ENCODE measurements at regions not wholly inside any gene's neighbourhood (a gene's known extent, or its start where the extent isn't known, plus 50 kb on each side); places are given as distances from the start of the nearest gene placed in this dataset.

GRCh38 chr7:157479326-157479725 is 142.5 kb downstream of the DNAJB6 start:
- DNase-seq (ENCODE audit: insufficient read length, low spot score, missing footprints), result no peak
- H3K4me2 ChIP-seq (ENCODE audit: insufficient read depth, low read length), result no peak overlapping the region
- H2AFZ ChIP-seq (ENCODE audit: low read length), result no peak overlapping the region
- H4K20me1 ChIP-seq (ENCODE audit: insufficient read depth, low read length), result no peaks in the 10 kb centered on the region
- H3K9me3 ChIP-seq (ENCODE audit: low read depth, low read length), result no peaks in the 10 kb centered on the region
- H3K36me3 ChIP-seq (ENCODE audit: insufficient read depth, low read length), result no peaks in the 10 kb centered on the region
- H3K27me3 ChIP-seq (ENCODE audit: insufficient read depth, low read length), result no peaks in the 10 kb centered on the region
- no peaks in the 10 kb centered on the region for H3K4me1 ChIP-seq (ENCODE audit: insufficient read depth, low read length)
- no peaks in the 10 kb centered on the region for H3K79me2 ChIP-seq (ENCODE audit: insufficient read depth, low read length)
- H3K4me3 ChIP-seq (ENCODE audit: insufficient read depth, low read length), result no peak overlapping the region
- H3K27ac ChIP-seq (ENCODE audit: low read depth, low read length), result no peak overlapping the region
- TF ChIP-seq, protein P1, sequence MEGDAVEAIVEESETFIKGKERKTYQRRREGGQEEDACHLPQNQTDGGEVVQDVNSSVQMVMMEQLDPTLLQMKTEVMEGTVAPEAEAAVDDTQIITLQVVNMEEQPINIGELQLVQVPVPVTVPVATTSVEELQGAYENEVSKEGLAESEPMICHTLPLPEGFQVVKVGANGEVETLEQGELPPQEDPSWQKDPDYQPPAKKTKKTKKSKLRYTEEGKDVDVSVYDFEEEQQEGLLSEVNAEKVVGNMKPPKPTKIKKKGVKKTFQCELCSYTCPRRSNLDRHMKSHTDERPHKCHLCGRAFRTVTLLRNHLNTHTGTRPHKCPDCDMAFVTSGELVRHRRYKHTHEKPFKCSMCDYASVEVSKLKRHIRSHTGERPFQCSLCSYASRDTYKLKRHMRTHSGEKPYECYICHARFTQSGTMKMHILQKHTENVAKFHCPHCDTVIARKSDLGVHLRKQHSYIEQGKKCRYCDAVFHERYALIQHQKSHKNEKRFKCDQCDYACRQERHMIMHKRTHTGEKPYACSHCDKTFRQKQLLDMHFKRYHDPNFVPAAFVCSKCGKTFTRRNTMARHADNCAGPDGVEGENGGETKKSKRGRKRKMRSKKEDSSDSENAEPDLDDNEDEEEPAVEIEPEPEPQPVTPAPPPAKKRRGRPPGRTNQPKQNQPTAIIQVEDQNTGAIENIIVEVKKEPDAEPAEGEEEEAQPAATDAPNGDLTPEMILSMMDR (IDR thresholded peaks at IDR 0.05; ENCODE audit: extremely low read depth, low read depth, low read length), result no peak

GRCh38 chr7:157480371-157481050 is 143.7 kb downstream of the DNAJB6 start:
- no peaks in the 10 kb centered on the region for H3K9me3 ChIP-seq (ENCODE audit: low read depth, low read length)
- H3K79me2 ChIP-seq (ENCODE audit: insufficient read depth, low read length), result no peaks in the 10 kb centered on the region
- H3K36me3 ChIP-seq (ENCODE audit: insufficient read depth, low read length), result no peaks in the 10 kb centered on the region
- no peaks in the 10 kb centered on the region for H3K27me3 ChIP-seq (ENCODE audit: insufficient read depth, low read length)
- TF ChIP-seq, protein P1 (IDR thresholded peaks at IDR 0.05; ENCODE audit: extremely low read depth, low read depth, low read length), result no peak
- DNase-seq (ENCODE audit: insufficient read length, low spot score, missing footprints), result peak; percentile 26
- no peak overlapping the region for H3K4me2 ChIP-seq (ENCODE audit: insufficient read depth, low read length)
- no peak overlapping the region for H2AFZ ChIP-seq (ENCODE audit: low read length)
- no peaks in the 10 kb centered on the region for H4K20me1 ChIP-seq (ENCODE audit: insufficient read depth, low read length)
- no peak overlapping the region for H3K4me3 ChIP-seq (ENCODE audit: insufficient read depth, low read length)
- no peaks in the 10 kb centered on the region for H3K4me1 ChIP-seq (ENCODE audit: insufficient read depth, low read length)
- H3K27ac ChIP-seq (ENCODE audit: low read depth, low read length), result no peak overlapping the region

DNA sequence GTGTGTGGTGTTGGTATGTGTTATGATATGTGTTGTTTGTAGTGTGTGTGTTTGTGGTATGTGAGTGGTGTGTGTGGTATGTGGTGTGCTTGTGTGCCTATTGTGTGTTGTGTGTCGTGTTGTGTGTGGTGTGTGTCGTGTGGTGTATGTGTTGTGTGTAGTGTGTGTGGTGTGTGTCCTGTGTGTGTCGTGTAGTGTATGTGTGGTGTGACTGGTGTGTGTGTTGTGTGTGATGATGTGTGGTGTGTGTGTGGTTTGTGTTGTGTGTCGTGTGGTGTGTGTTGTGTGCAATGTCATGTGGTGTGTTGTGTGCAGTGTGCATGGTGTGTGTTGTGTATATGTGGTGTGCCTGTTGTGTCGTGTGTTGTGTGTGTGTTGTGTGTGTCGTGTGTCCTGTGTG is 144.6 kb downstream of the DNAJB6 start:
- Histone ChIP-seq H2AFZ (ENCODE audit: low read length) (no peak overlapping the region), H3K27ac (ENCODE audit: low read depth, low read length) (no peak overlapping the region), H4K20me1 (ENCODE audit: insufficient read depth, low read length) (no peaks in the 10 kb centered on the region), H3K4me3 (ENCODE audit: insufficient read depth, low read length) (no peak overlapping the region), H3K36me3 (ENCODE audit: insufficient read depth, low read length) (no peaks in the 10 kb centered on the region), H3K9me3 (ENCODE audit: low read depth, low read length) (no peaks in the 10 kb centered on the region), H3K79me2 (ENCODE audit: insufficient read depth, low read length) (no peaks in the 10 kb centered on the region), H3K4me2 (ENCODE audit: insufficient read depth, low read length) (no peak overlapping the region), H3K27me3 (ENCODE audit: insufficient read depth, low read length) (no peaks in the 10 kb centered on the region), H3K4me1 (ENCODE audit: insufficient read depth, low read length) (no peaks in the 10 kb centered on the region)
- DNase-seq (ENCODE audit: insufficient read length, low spot score, missing footprints), result peak; percentile 51
- TF ChIP-seq, protein P1 (IDR thresholded peaks at IDR 0.05; ENCODE audit: extremely low read depth, low read depth, low read length), result no peak

DNA sequence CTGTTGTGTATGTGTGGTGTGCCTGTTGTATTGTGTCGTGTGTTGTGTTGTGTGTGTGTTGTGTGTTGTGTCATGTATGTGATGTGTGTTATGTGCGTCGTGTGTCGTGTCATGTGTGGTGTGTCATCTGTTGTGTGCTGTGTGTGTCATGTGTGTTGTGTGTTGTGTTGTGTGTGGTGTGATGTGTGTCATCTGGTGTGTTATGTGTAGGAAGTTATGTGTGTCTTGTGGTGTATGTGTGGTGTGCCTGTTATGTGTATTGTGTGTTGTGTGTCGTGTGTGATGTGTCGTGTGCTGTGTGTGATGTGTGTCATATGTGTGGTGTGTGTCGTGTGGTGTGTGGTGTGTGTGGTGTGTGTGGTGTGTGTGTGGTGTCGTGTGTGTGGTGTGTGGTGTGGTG is 145.2 kb downstream of the DNAJB6 start:
- TF ChIP-seq, protein P1 (IDR thresholded peaks at IDR 0.05; ENCODE audit: extremely low read depth, low read depth, low read length), result no peak
- H3K27ac ChIP-seq (ENCODE audit: low read depth, low read length), result no peak overlapping the region
- no peak overlapping the region for H3K4me2 ChIP-seq (ENCODE audit: insufficient read depth, low read length)
- H3K4me3 ChIP-seq (ENCODE audit: insufficient read depth, low read length), result no peak overlapping the region
- H3K9me3 ChIP-seq (ENCODE audit: low read depth, low read length), result no peaks in the 10 kb centered on the region
- H3K36me3 ChIP-seq (ENCODE audit: insufficient read depth, low read length), result no peaks in the 10 kb centered on the region
- no peaks in the 10 kb centered on the region for H3K27me3 ChIP-seq (ENCODE audit: insufficient read depth, low read length)
- no peaks in the 10 kb centered on the region for H3K79me2 ChIP-seq (ENCODE audit: insufficient read depth, low read length)
- no peaks in the 10 kb centered on the region for H4K20me1 ChIP-seq (ENCODE audit: insufficient read depth, low read length)
- H2AFZ ChIP-seq (ENCODE audit: low read length), result no peak overlapping the region
- no peaks in the 10 kb centered on the region for H3K4me1 ChIP-seq (ENCODE audit: insufficient read depth, low read length)
- peak; percentile 22 for DNase-seq (ENCODE audit: insufficient read length, low spot score, missing footprints)

Data from osteoblast (primary cell).